HCT116 (cell line): ENCODE measurements at regions not wholly inside any gene's neighbourhood (a gene's known extent, or its start where the extent isn't known, plus 50 kb on each side); places are given as distances from the start of the nearest gene placed in this dataset.

ENCODE experiments used
- ATAC-seq: fragments of 200-7000 bp; cut with Tn5 transposase; 2 replicates; pipeline ENCODE4 v1.9.1; 2020; ENCODE audit warnings: mild to moderate bottlenecking, moderate library complexity
- BruUV-seq: library from RNA; stranded (reverse); fragments of 400-500 nt; replicated peaks from 2 replicates; lab custom pipeline; 2021; lab: Mats Ljungman, UMichigan
- CTCF ChIA-PET: fragments of 300-600 bp; sonication (Branson Sonifier 250); formaldehyde crosslinking; loops from one replicate; lab custom pipeline; 2021; ENCODE audit warnings: antibody characterized with exemption; lab: Charles Lee
- POLR2A ChIA-PET: fragments of 300-600, 350-600 bp; sonication (Branson Sonifier 250); formaldehyde crosslinking; loops from one replicate; lab custom pipeline; 2021; ENCODE audit warnings: antibody characterized with exemption; lab: Charles Lee
- RAD21 ChIA-PET, 2 experiments: fragments of 300-600 bp; sonication (Branson Sonifier 250); formaldehyde crosslinking; loops; one replicate each; lab custom pipeline; 2023; ENCODE audit warnings: low total read pairs in 2 of 2; ENCODE audit not compliant: uncharacterized antibody in 2 of 2, unreplicated experiment in 2 of 2, low non-redundant PET in 1 of 2; lab: Charles Lee
- DNase-seq: peaks from one replicate; pipeline ENCODE4 v3.0.0-alpha.2; 2010; ENCODE audit warnings: low read depth, low spot score
- H2AFZ ChIP-seq: fragments of 200-600 bp; shearing (Covaris generic), sonication (generic); 2 replicates; pipeline ENCODE4 v1.6.1; 2017; ENCODE audit warnings: low read depth, mixed run types, mixed read lengths, antibody characterized with exemption, low read length; ENCODE audit not compliant: poor library complexity, severe bottlenecking
- H3K27ac ChIP-seq: 2 replicates; pipeline ENCODE4 v1.5.1; 2012; ENCODE audit warnings: low read depth, low read length
- H3K27me3 ChIP-seq: fragments of 200-600 bp; sonication (generic); 2 replicates; pipeline ENCODE4 v1.6.1; 2016; ENCODE audit warnings: mixed run types, low read length, mixed read lengths; ENCODE audit not compliant: insufficient read depth
- H3K36me3 ChIP-seq, 2 experiments: fragments of 200-500 bp in 1 of 2; fragments of 200-600 bp in 1 of 2; sonication (Bioruptor generic) in 1 of 2; sonication (generic) in 1 of 2; 2 replicates each; pipeline versions ENCODE4 v1.5.1 to v1.6.1; 2014 to 2016; ENCODE audit warnings: low read length in 2 of 2, inconsistent platforms in 1 of 2, mixed read lengths in 1 of 2, mixed run types in 1 of 2; ENCODE audit not compliant: insufficient read depth in 2 of 2, control insufficient read depth in 1 of 2
- H3K4me1 ChIP-seq, 2 experiments: fragments of 200-600 bp in 1 of 2; sonication (generic) in 1 of 2; 2 replicates each; pipeline versions ENCODE4 v1.5.1 to v1.6.1; 2012 to 2017; ENCODE audit warnings: low read length in 2 of 2, inconsistent platforms in 1 of 2, mild to moderate bottlenecking in 1 of 2, mixed read lengths in 1 of 2, mixed run types in 1 of 2, moderate library complexity in 1 of 2; ENCODE audit not compliant: insufficient read depth in 2 of 2, control insufficient read depth in 1 of 2
- H3K4me2 ChIP-seq: fragments of 200-600 bp; sonication (generic); 2 replicates; pipeline ENCODE4 v1.6.1; 2017; ENCODE audit warnings: mixed run types, low read length, mixed read lengths
- H3K4me3 ChIP-seq, 2 experiments: fragments of 200-600 bp in 1 of 2; sonication (generic) in 1 of 2; replicated peaks in 1 of 2; 2 replicates each; pipeline ENCODE4 v1.5.1; 2011 to 2016; ENCODE audit warnings: low read length in 2 of 2, control low read depth in 1 of 2, low read depth in 1 of 2, mild to moderate bottlenecking in 1 of 2, mixed read lengths in 1 of 2, mixed run types in 1 of 2
- H3K79me2 ChIP-seq: fragments of 200-600 bp; sonication (generic); 2 replicates; pipeline ENCODE4 v1.6.1; 2017; ENCODE audit warnings: mild to moderate bottlenecking, mixed run types, low read length, moderate library complexity, mixed read lengths; ENCODE audit not compliant: insufficient read depth
- H3K9ac ChIP-seq: fragments of 200-600 bp; sonication (generic); 2 replicates; pipeline ENCODE4 v1.6.1; 2016; ENCODE audit warnings: low read length, mixed read lengths
- H3K9me2 ChIP-seq: fragments of 200-600 bp; sonication (generic), shearing (Covaris generic); 2 replicates; pipeline ENCODE4 v1.6.1; 2017; ENCODE audit warnings: mixed run types, mild to moderate bottlenecking, moderate library complexity; ENCODE audit not compliant: insufficient read depth
- H3K9me3 ChIP-seq, 2 experiments: fragments of 200-500 bp in 1 of 2; fragments of 200-600 bp in 1 of 2; sonication (Bioruptor generic) in 1 of 2; sonication (generic) in 1 of 2; 2 replicates each; pipeline ENCODE4 v1.6.1; 2014 to 2017; ENCODE audit warnings: low read length in 2 of 2, mixed read lengths in 2 of 2, inconsistent platforms in 1 of 2, low read depth in 1 of 2, mild to moderate bottlenecking in 1 of 2, mixed run types in 1 of 2, moderate library complexity in 1 of 2; ENCODE audit not compliant: control insufficient read depth in 1 of 2, insufficient read depth in 1 of 2
- H4K20me1 ChIP-seq: fragments of 200-600 bp; sonication (generic), shearing (Covaris generic); 2 replicates; pipeline ENCODE4 v1.6.1; 2017; ENCODE audit warnings: mixed run types, mild to moderate bottlenecking, moderate library complexity; ENCODE audit not compliant: insufficient read depth
- CEBPB ChIP-seq: IDR thresholded peaks from 2 replicates; pipeline ENCODE4 v1.6.1; 2012; ENCODE audit warnings: low read depth
- ELF1 ChIP-seq: IDR thresholded peaks from 2 replicates; pipeline ENCODE4 v1.6.1; 2012; ENCODE audit warnings: low read depth, borderline replicate concordance
- EZH2phosphoT487 ChIP-seq: fragments of 200-600 bp; IDR thresholded peaks from 2 replicates; pipeline ENCODE4 v1.6.1; 2018; ENCODE audit warnings: antibody characterized with exemption, borderline replicate concordance
- FOSL1 ChIP-seq: IDR thresholded peaks from 2 replicates; pipeline ENCODE4 v1.6.1; 2012; ENCODE audit warnings: low read depth
- JUND ChIP-seq: IDR thresholded peaks from 2 replicates; pipeline ENCODE4 v1.6.1; 2012
- POLR2AphosphoS5 ChIP-seq: IDR thresholded peaks from 2 replicates; pipeline ENCODE4 v1.6.1; 2011; ENCODE audit warnings: mild to moderate bottlenecking, low read depth, low read length, moderate library complexity
- SIN3A ChIP-seq: IDR thresholded peaks from 2 replicates; pipeline ENCODE4 v1.6.1; 2012; ENCODE audit warnings: low read depth
- TCF7L2 ChIP-seq: IDR thresholded peaks from 2 replicates; pipeline ENCODE4 v1.7.0; 2011; ENCODE audit warnings: borderline replicate concordance, inconsistent platforms; ENCODE audit not compliant: insufficient read depth, insufficient read length; ENCODE audit errors: extremely low read depth
- ZNF274 ChIP-seq: fragments of 200-500 bp; sonication (Bioruptor generic); IDR thresholded peaks from 2 replicates; pipeline ENCODE4 v1.6.1; 2014; ENCODE audit warnings: mild to moderate bottlenecking, low read depth, low read length, inconsistent platforms
- intact Hi-C: fragments of 100-400 bp; cut with micrococcal nuclease; formaldehyde crosslinking; loops from 2 replicates; pipeline ENCODE4 v1.10.0; 2022
- TF ChIP-seq, protein P1 (sequence below): IDR thresholded peaks from 2 replicates; pipeline ENCODE4 v1.6.1; 2012
- TF ChIP-seq, protein P2 (sequence below), 3 experiments: fragments of 200-600 bp in 1 of 3; sonication (generic) in 1 of 3; IDR thresholded peaks in 2 of 3; conservative IDR thresholded peaks in 1 of 3; 2 replicates each; pipeline ENCODE4 v1.5.1; 2012 to 2017; ENCODE audit warnings: low read depth in 2 of 3, low read length in 2 of 3, antibody characterized with exemption in 1 of 3, borderline replicate concordance in 1 of 3, control low read depth in 1 of 3, mild to moderate bottlenecking in 1 of 3, mixed read lengths in 1 of 3, mixed run types in 1 of 3, moderate library complexity in 1 of 3; ENCODE audit not compliant: insufficient read depth in 1 of 3

DNA sequence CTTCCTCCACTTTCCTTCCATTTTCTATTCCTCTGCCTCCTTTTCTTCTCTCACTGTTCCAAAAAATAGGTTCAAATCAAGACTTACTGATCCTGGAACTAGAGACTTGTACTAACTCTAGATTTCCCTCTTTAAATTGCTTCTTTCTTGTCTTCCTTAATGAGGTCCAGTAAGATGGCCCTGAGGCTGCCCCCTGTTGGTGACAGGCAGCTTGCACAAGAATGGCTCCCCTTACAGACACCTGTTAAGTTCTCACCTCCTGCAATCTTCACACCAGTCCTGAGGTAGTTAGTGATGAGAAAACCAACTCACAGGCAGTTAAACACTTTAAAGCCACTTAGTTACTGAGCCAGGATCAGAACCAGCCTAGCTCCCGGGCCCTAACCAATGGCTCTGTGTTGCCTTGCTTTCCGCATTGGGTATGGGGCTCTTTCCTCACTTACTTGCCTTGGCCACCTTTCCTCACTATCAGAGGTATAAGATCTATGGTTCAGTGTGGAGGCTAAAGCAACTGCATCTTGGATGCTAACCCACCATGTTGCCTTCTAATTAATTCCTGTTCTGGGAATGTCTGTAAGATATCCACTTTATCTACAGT lies 130.6 kb downstream of the AKAIN1 start:
- TF ChIP-seq, protein P1, sequence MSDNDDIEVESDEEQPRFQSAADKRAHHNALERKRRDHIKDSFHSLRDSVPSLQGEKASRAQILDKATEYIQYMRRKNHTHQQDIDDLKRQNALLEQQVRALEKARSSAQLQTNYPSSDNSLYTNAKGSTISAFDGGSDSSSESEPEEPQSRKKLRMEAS: no peak
- TF ChIP-seq, protein P2, sequence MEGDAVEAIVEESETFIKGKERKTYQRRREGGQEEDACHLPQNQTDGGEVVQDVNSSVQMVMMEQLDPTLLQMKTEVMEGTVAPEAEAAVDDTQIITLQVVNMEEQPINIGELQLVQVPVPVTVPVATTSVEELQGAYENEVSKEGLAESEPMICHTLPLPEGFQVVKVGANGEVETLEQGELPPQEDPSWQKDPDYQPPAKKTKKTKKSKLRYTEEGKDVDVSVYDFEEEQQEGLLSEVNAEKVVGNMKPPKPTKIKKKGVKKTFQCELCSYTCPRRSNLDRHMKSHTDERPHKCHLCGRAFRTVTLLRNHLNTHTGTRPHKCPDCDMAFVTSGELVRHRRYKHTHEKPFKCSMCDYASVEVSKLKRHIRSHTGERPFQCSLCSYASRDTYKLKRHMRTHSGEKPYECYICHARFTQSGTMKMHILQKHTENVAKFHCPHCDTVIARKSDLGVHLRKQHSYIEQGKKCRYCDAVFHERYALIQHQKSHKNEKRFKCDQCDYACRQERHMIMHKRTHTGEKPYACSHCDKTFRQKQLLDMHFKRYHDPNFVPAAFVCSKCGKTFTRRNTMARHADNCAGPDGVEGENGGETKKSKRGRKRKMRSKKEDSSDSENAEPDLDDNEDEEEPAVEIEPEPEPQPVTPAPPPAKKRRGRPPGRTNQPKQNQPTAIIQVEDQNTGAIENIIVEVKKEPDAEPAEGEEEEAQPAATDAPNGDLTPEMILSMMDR (IDR thresholded peaks at IDR 0.05 in 2 of 3, conservative IDR thresholded peaks at IDR 0.05 in 1 of 3; ENCODE audit: borderline replicate concordance in 1 of 3, insufficient read depth in 1 of 3, low read depth in 2 of 3, low read length in 2 of 3): peak in 2 of 3 experiments; percentile 31; a peak in 3 of 6 replicates
- ChIA-PET POLR2A (no interaction called here), RAD21 (no interaction called here), CTCF (no interaction called here)
- Histone ChIP-seq H4K20me1 (no peaks in the 10 kb centered on the region), H3K4me2 (no peak overlapping the region), H3K9ac (no peak overlapping the region), H3K4me3 (no peak overlapping the region), H3K9me2 (no peaks in the 10 kb centered on the region), H3K4me1 (no peaks in the 10 kb centered on the region), H3K9me3 (peaks cover 0 to 17% of the 10 kb centered on the region in 2 experiments; a peak in 2 of 4 replicates), H3K27me3 (no peaks in the 10 kb centered on the region), H2AFZ (no peak overlapping the region), H3K27ac (no peak overlapping the region), H3K36me3 (no peaks in the 10 kb centered on the region), H3K79me2 (no peaks in the 10 kb centered on the region)
- ATAC-seq: no peak
- no peak for DNase-seq
- intact Hi-C loops: no loop called here
- BruUV-seq: no TSS peak

- Histone ChIP-seq H3K4me1 (no peaks in the 10 kb centered on the region), H3K27me3 (no peaks in the 10 kb centered on the region), H3K9me2 (no peaks in the 10 kb centered on the region), H3K27ac (no peak overlapping the region), H4K20me1 (no peaks in the 10 kb centered on the region), H3K36me3 (no peaks in the 10 kb centered on the region), H3K4me3 (no peak overlapping the region), H2AFZ (no peak overlapping the region), H3K9ac (no peak overlapping the region), H3K9me3 (peaks cover 0 to 17% of the 10 kb centered on the region in 2 experiments; a peak in 2 of 4 replicates), H3K79me2 (no peaks in the 10 kb centered on the region), H3K4me2 (no peak overlapping the region)
- BruUV-seq: no TSS peak
- ChIA-PET CTCF (no interaction called here), RAD21 (no interaction called here), POLR2A (no interaction called here)
- intact Hi-C loops: no loop called here
- ATAC-seq (no peak), DNase-seq (no peak)
- TF ChIP-seq ELF1 (no peak), EZH2phosphoT487 (no peak), CEBPB (no peak), SIN3A (no peak), ZNF274 (no peak), TCF7L2 (no peak), JUND (no peak), POLR2AphosphoS5 (no peak), FOSL1 (no peak)
- TF ChIP-seq, protein P2 (IDR thresholded peaks at IDR 0.05 in 2 of 3, conservative IDR thresholded peaks at IDR 0.05 in 1 of 3; ENCODE audit: borderline replicate concordance in 1 of 3, insufficient read depth in 1 of 3, low read depth in 2 of 3, low read length in 2 of 3): no peak
Observed at GRCh38 chr18:5065615-5066014, 131.4 kb downstream of the AKAIN1 start.
